Astrocyte (in vitro differentiated cells and primary cell): ENCODE measurements at regions not wholly inside any gene's neighbourhood (a gene's known extent, or its start where the extent isn't known, plus 50 kb on each side); places are given as distances from the start of the nearest gene placed in this dataset.

Source experiments
- DNase-seq: peaks from one replicate; pipeline ENCODE4 v3.0.0-alpha.2; 2010; ENCODE audit warnings: low read depth
- FAIRE-seq: peaks from 2 replicates; lab custom pipeline; 2011; peaks lifted over from hg19 to GRCh38; lab: Jason Lieb, UNC
- H2AFZ ChIP-seq: 2 replicates; pipeline ENCODE4 v1.6.0; 2012; ENCODE audit warnings: low read depth, low read length, inconsistent platforms
- H3K27ac ChIP-seq: 2 replicates; pipeline ENCODE4 v1.5.1; 2011; ENCODE audit warnings: low read depth, low read length, inconsistent platforms
- H3K27me3 ChIP-seq: 2 replicates; pipeline ENCODE4 v1.6.0; 2011; ENCODE audit warnings: low read length, inconsistent platforms; ENCODE audit not compliant: insufficient read depth
- H3K36me3 ChIP-seq: 2 replicates; pipeline ENCODE4 v1.5.1; 2011; ENCODE audit warnings: low read length, inconsistent platforms; ENCODE audit not compliant: insufficient read depth
- H3K4me1 ChIP-seq: 2 replicates; pipeline ENCODE4 v1.5.1; 2011; ENCODE audit warnings: low read length, inconsistent platforms; ENCODE audit not compliant: insufficient read depth
- H3K4me2 ChIP-seq: 2 replicates; pipeline ENCODE4 v1.6.0; 2012; ENCODE audit warnings: low read length, inconsistent platforms
- H3K4me3 ChIP-seq: 2 replicates; pipeline ENCODE4 v1.5.1; 2011; ENCODE audit warnings: low read depth, mild to moderate bottlenecking, low read length, inconsistent platforms; ENCODE audit not compliant: insufficient read depth
- H3K79me2 ChIP-seq: 2 replicates; pipeline ENCODE4 v1.6.0; 2012; ENCODE audit warnings: mild to moderate bottlenecking, low read length, inconsistent platforms; ENCODE audit not compliant: insufficient read depth
- H3K9ac ChIP-seq: 2 replicates; pipeline ENCODE4 v1.6.0; 2012; ENCODE audit warnings: mild to moderate bottlenecking, low read length, inconsistent platforms
- H3K9me3 ChIP-seq: 2 replicates; pipeline ENCODE4 v1.5.1; 2012; ENCODE audit warnings: low read depth, mild to moderate bottlenecking, low read length, inconsistent platforms; ENCODE audit not compliant: insufficient read depth
- H4K20me1 ChIP-seq: 2 replicates; pipeline ENCODE4 v1.6.0; 2012; ENCODE audit warnings: low read length, inconsistent platforms; ENCODE audit not compliant: insufficient read depth
- H3K27ac Mint-ChIP-seq: one replicate; pipeline ENCODE4 v1.8.0; 2021; ENCODE audit warnings: mild to moderate bottlenecking, mixed read lengths; ENCODE audit not compliant: unreplicated experiment
- H3K27me3 Mint-ChIP-seq: one replicate; pipeline ENCODE4 v1.8.0; 2021; ENCODE audit warnings: low read depth, mixed read lengths; ENCODE audit not compliant: unreplicated experiment
- H3K36me3 Mint-ChIP-seq: one replicate; pipeline ENCODE4 v1.8.0; 2021; ENCODE audit warnings: low read depth, mixed read lengths; ENCODE audit not compliant: unreplicated experiment
- H3K4me1 Mint-ChIP-seq: one replicate; pipeline ENCODE4 v1.8.0; 2021; ENCODE audit warnings: low read depth, mixed read lengths; ENCODE audit not compliant: unreplicated experiment
- H3K4me3 Mint-ChIP-seq: one replicate; pipeline ENCODE4 v1.8.0; 2021; ENCODE audit warnings: mild to moderate bottlenecking, moderate library complexity, mixed read lengths; ENCODE audit not compliant: unreplicated experiment
- H3K9me3 Mint-ChIP-seq: one replicate; pipeline ENCODE4 v1.8.0; 2021; ENCODE audit warnings: mild to moderate bottlenecking, mixed read lengths; ENCODE audit not compliant: unreplicated experiment
- EZH2 ChIP-seq: IDR thresholded peaks from 2 replicates; pipeline ENCODE4 v1.6.1; 2012; ENCODE audit warnings: mild to moderate bottlenecking, low read length, inconsistent platforms; ENCODE audit not compliant: insufficient read depth
- TF ChIP-seq, protein P1 (sequence below): IDR thresholded peaks from 2 replicates; pipeline ENCODE4 v1.5.1; 2011; ENCODE audit warnings: low read depth, mild to moderate bottlenecking, inconsistent platforms, low read length, moderate library complexity; ENCODE audit not compliant: insufficient read depth

DNA sequence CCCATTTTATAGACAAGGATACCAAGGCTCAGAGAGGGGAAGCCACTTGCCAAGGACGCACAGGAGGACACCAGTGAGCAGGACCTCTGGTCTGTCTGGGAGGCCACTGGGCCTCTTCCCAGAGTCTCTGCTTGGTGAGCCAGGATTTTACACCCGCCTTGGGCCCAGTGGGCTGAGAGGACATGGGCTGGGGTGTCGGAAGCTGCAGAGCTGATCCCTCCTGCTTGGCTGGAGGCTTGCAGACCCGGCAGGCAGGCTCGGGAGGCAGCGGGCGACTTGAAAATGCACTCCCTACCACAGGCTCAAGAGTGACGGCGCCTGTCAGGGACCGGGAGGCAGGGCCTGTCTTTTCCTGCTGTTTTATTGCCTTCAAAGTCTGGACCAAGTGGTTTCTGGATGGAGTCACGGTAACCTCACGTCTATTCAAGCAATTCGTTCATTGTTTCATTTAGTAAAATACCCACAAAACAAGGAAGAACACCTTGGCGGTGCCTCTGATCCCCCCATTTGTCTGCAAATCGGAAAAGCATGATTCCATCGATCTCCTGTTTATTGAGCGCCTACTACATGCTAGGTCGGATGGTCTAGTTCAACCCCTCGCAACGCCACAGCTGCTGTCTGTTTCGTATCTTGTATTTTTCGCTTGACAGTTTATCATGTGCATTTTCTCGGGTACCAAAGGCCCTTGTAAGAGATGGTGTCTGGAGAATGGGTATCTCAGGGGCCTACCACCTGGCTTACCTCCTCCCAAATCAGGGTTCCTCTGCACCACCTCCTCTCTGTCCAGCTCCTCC is 108.1 kb upstream of the IER5L start:
- H3K9ac ChIP-seq, result no peak overlapping the region
- peaks cover 3% of the 10 kb centered on the region for H3K36me3 Mint-ChIP-seq
- H3K9me3 Mint-ChIP-seq, result no peaks in the 10 kb centered on the region
- H2AFZ ChIP-seq, result no peak overlapping the region
- no peak overlapping the region for H3K27ac Mint-ChIP-seq
- H3K4me1 Mint-ChIP-seq, result peaks cover 4% of the 10 kb centered on the region
- H3K79me2 ChIP-seq, result no peaks in the 10 kb centered on the region
- no peak overlapping the region for H3K27ac ChIP-seq
- no peaks in the 10 kb centered on the region for H3K9me3 ChIP-seq
- no peak for TF ChIP-seq EZH2
- TF ChIP-seq, protein P1, sequence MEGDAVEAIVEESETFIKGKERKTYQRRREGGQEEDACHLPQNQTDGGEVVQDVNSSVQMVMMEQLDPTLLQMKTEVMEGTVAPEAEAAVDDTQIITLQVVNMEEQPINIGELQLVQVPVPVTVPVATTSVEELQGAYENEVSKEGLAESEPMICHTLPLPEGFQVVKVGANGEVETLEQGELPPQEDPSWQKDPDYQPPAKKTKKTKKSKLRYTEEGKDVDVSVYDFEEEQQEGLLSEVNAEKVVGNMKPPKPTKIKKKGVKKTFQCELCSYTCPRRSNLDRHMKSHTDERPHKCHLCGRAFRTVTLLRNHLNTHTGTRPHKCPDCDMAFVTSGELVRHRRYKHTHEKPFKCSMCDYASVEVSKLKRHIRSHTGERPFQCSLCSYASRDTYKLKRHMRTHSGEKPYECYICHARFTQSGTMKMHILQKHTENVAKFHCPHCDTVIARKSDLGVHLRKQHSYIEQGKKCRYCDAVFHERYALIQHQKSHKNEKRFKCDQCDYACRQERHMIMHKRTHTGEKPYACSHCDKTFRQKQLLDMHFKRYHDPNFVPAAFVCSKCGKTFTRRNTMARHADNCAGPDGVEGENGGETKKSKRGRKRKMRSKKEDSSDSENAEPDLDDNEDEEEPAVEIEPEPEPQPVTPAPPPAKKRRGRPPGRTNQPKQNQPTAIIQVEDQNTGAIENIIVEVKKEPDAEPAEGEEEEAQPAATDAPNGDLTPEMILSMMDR, result no peak
- DNase-seq (no peak), FAIRE-seq (no peak)
- no peak overlapping the region for H3K4me3 Mint-ChIP-seq
- H4K20me1 ChIP-seq, result no peaks in the 10 kb centered on the region
- H3K4me3 ChIP-seq, result no peak overlapping the region
- no peaks in the 10 kb centered on the region for H3K4me1 ChIP-seq
- H3K27me3 Mint-ChIP-seq, result peaks cover 30% of the 10 kb centered on the region
- no peaks in the 10 kb centered on the region for H3K36me3 ChIP-seq
- H3K27me3 ChIP-seq, result no peaks in the 10 kb centered on the region
- H3K4me2 ChIP-seq, result no peak overlapping the region

DNA sequence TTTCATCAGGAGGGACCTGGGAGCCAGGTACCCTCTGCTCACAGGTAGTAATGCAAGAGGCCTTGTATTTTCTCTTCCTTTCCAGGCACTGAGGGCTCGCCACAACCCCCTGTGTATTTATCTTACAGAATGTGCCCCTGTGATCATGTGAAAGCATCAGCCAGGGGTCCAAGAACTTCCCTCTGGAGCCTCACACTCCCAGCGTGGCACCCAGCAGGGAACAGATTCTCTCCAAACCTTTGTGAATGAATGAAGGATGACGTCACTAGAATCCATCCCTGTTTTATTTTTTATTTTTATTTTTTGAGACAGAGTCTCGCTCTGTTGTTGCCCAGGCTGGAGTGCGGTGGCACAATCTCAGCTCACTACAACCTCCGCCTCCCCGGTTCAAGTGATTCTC is 107.3 kb upstream of the IER5L start:
- Mint-ChIP-seq H3K4me1 (peaks cover 4% of the 10 kb centered on the region), H3K27ac (no peak overlapping the region), H3K36me3 (peaks cover 3% of the 10 kb centered on the region), H3K27me3 (peaks cover 27% of the 10 kb centered on the region), H3K4me3 (no peak overlapping the region), H3K9me3 (no peaks in the 10 kb centered on the region)
- no peak overlapping the region for H3K4me3 ChIP-seq
- H3K9ac ChIP-seq, result no peak overlapping the region
- no peaks in the 10 kb centered on the region for H3K36me3 ChIP-seq
- H3K79me2 ChIP-seq, result no peaks in the 10 kb centered on the region
- H4K20me1 ChIP-seq, result no peaks in the 10 kb centered on the region
- no peaks in the 10 kb centered on the region for H3K4me1 ChIP-seq
- TF ChIP-seq EZH2, result no peak
- TF ChIP-seq, protein P1, result no peak
- H3K9me3 ChIP-seq, result no peaks in the 10 kb centered on the region
- DNase-seq (no peak), FAIRE-seq (no peak)
- no peak overlapping the region for H3K27ac ChIP-seq
- no peak overlapping the region for H3K4me2 ChIP-seq
- H2AFZ ChIP-seq, result no peak overlapping the region
- H3K27me3 ChIP-seq, result no peaks in the 10 kb centered on the region
